ENCODE measurements at regions not wholly inside any gene's neighbourhood (a gene's known extent, or its start where the extent isn't known, plus 50 kb on each side); places are given as distances from the start of the nearest gene placed in this dataset.

- TF ChIP-seq CTCF (conservative IDR thresholded peaks at IDR 0.05; ENCODE audit: low read depth, low read length) (no peak), EZH2phosphoT487 (IDR thresholded peaks at IDR 0.05; ENCODE audit: borderline replicate concordance, low read length) (no peak), EZH2 (IDR thresholded peaks at IDR 0.05; ENCODE audit: low read length, unreplicated experiment) (no peak)
Measured at GRCh38 chr6:15768999-15769398, 106.2 kb upstream of the DTNBP1 start.
